GM19455 (cell line): ENCODE measurements at regions not wholly inside any gene's neighbourhood (a gene's known extent, or its start where the extent isn't known, plus 50 kb on each side); places are given as distances from the start of the nearest gene placed in this dataset.
"Not testable (repeated sequence)": the region's sequence is repeated elsewhere in the genome, so short reads cannot be mapped to it uniquely, and the experiment has no call there.

Experiments used
- ATAC-seq: cut with Tn5 transposase; IDR thresholded peaks from one replicate; pipeline ENCODE4 v1.9.1; 2021; ENCODE audit not compliant: unreplicated experiment

- no peak for ATAC-seq
Observed at GRCh38 chr5:5767286-5767928, 344.9 kb downstream of the ICE1 start.

- no peak for ATAC-seq
Observed at GRCh38 chr5:5765066-5765850, 342.8 kb downstream of the ICE1 start.

GRCh38 chr5:5764246-5764645 is 341.8 kb downstream of the ICE1 start:
- no peak for ATAC-seq

GRCh38 chr5:5756762-5757161 is 334.3 kb downstream of the ICE1 start:
- no peak for ATAC-seq

- ATAC-seq: peak; percentile 42
Observed at GRCh38 chr5:5755888-5756287, 333.4 kb downstream of the ICE1 start.

- peak; percentile 59 for ATAC-seq
Observed at GRCh38 chr5:5752844-5753243, 330.4 kb downstream of the ICE1 start.

GRCh38 chr5:5751987-5752386 is 329.5 kb downstream of the ICE1 start:
- ATAC-seq: no peak

- peak; percentile 51 for ATAC-seq
Observed at GRCh38 chr5:5751498-5751897, 329.0 kb downstream of the ICE1 start.

GRCh38 chr5:5741418-5741817 is 318.9 kb downstream of the ICE1 start:
- no peak for ATAC-seq

- ATAC-seq: no peak
Observed at GRCh38 chr5:5739490-5739945, 317.0 kb downstream of the ICE1 start.

- ATAC-seq: peak; percentile 86
Observed at GRCh38 chr5:5738797-5739489, 316.5 kb downstream of the ICE1 start.

- no peak for ATAC-seq
Observed at GRCh38 chr5:5736007-5736406, 313.5 kb downstream of the ICE1 start.

GRCh38 chr5:5733058-5733457 is 310.6 kb downstream of the ICE1 start:
- ATAC-seq: not testable (repeated sequence)

GRCh38 chr5:5726401-5726800 is 303.9 kb downstream of the ICE1 start:
- ATAC-seq: no peak

- ATAC-seq: no peak
Observed at GRCh38 chr5:5721881-5722280, 299.4 kb downstream of the ICE1 start.

- ATAC-seq: no peak
Observed at GRCh38 chr5:5719292-5719691, 296.8 kb downstream of the ICE1 start.

GRCh38 chr5:5716665-5717064 is 294.2 kb downstream of the ICE1 start:
- no peak for ATAC-seq

GRCh38 chr5:5711592-5711991 is 289.1 kb downstream of the ICE1 start:
- ATAC-seq: no peak

- ATAC-seq: no peak
Observed at GRCh38 chr5:5711112-5711511, 288.6 kb downstream of the ICE1 start.

- no peak for ATAC-seq
Observed at GRCh38 chr5:5710471-5710870, 288.0 kb downstream of the ICE1 start.

- ATAC-seq: no peak
Observed at GRCh38 chr5:5708367-5708919, 286.0 kb downstream of the ICE1 start.

- no peak for ATAC-seq
Observed at GRCh38 chr5:5705010-5705409, 282.5 kb downstream of the ICE1 start.
